ENCODE measurements at regions not wholly inside any gene's neighbourhood (a gene's known extent, or its start where the extent isn't known, plus 50 kb on each side); places are given as distances from the start of the nearest gene placed in this dataset.

- H3K4me1 ChIP-seq (ENCODE audit: control insufficient read depth, low read length) = no peaks in the 10 kb centered on the region
- no peaks in the 10 kb centered on the region for H3K27me3 ChIP-seq (ENCODE audit: control insufficient read depth, low read length)
- H3K36me3 ChIP-seq (ENCODE audit: control insufficient read depth, low read length) = no peaks in the 10 kb centered on the region
- H3F3A ChIP-seq (ENCODE audit: control insufficient read depth, insufficient read depth) = no peaks in the 10 kb centered on the region
- H3K9me2 ChIP-seq (replicated peaks; ENCODE audit: control insufficient read depth, low read length) = no peaks in the 10 kb centered on the region
- H3K27ac ChIP-seq (ENCODE audit: low read depth, low read length) = no peak overlapping the region
- H3K4me2 ChIP-seq (ENCODE audit: low read length) = no peak overlapping the region
- no peaks in the 10 kb centered on the region for H3K9me3 ChIP-seq (ENCODE audit: control insufficient read depth, insufficient read depth, low read length)
- TF ChIP-seq, protein P1, sequence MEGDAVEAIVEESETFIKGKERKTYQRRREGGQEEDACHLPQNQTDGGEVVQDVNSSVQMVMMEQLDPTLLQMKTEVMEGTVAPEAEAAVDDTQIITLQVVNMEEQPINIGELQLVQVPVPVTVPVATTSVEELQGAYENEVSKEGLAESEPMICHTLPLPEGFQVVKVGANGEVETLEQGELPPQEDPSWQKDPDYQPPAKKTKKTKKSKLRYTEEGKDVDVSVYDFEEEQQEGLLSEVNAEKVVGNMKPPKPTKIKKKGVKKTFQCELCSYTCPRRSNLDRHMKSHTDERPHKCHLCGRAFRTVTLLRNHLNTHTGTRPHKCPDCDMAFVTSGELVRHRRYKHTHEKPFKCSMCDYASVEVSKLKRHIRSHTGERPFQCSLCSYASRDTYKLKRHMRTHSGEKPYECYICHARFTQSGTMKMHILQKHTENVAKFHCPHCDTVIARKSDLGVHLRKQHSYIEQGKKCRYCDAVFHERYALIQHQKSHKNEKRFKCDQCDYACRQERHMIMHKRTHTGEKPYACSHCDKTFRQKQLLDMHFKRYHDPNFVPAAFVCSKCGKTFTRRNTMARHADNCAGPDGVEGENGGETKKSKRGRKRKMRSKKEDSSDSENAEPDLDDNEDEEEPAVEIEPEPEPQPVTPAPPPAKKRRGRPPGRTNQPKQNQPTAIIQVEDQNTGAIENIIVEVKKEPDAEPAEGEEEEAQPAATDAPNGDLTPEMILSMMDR (IDR thresholded peaks at IDR 0.05; ENCODE audit: low read depth, low read length, poor library complexity, severe bottlenecking) = no peak
- TF ChIP-seq EZH2phosphoT487 (IDR thresholded peaks at IDR 0.05; ENCODE audit: borderline replicate concordance, low read length) = no peak
- no peak overlapping the region for H3K4me3 ChIP-seq (ENCODE audit: low read length)
- no peaks in the 10 kb centered on the region for H3K79me2 ChIP-seq (ENCODE audit: control insufficient read depth, low read length)
- H4K20me1 ChIP-seq (ENCODE audit: control insufficient read depth, insufficient read depth, low read depth, low read length) = no peaks in the 10 kb centered on the region
Measured at GRCh38 chr18:78853341-78853740, 126.3 kb upstream of the SALL3 start.

DNA sequence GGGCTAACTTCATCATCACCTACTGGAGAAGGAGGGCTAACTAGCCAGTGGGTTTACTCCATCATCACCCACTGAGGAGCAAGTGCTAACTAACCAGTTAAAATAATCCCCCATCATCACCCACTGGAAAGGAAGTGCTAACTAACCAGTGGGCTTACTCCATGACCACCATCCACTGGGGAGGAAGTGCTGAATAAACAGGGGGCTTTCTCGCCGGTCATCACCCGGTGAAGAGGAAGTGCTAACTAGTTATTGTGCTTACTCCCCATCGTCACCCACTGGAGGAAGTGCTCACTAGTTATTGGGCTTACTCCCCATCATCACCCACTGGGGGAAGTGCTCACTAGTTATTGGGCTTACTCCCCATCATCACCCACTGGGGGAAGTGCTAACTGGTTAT lies 124.4 kb upstream of the SALL3 start:
- Histone ChIP-seq H3K4me1 (ENCODE audit: control insufficient read depth, low read length) (no peaks in the 10 kb centered on the region), H3K79me2 (ENCODE audit: control insufficient read depth, low read length) (no peaks in the 10 kb centered on the region), H3F3A (ENCODE audit: control insufficient read depth, insufficient read depth) (no peaks in the 10 kb centered on the region), H4K20me1 (ENCODE audit: control insufficient read depth, insufficient read depth, low read depth, low read length) (no peaks in the 10 kb centered on the region), H3K27me3 (ENCODE audit: control insufficient read depth, low read length) (no peaks in the 10 kb centered on the region), H3K27ac (ENCODE audit: low read depth, low read length) (no peak overlapping the region), H3K9me2 (replicated peaks; ENCODE audit: control insufficient read depth, low read length) (no peaks in the 10 kb centered on the region), H3K36me3 (ENCODE audit: control insufficient read depth, low read length) (no peaks in the 10 kb centered on the region), H3K4me3 (ENCODE audit: low read length) (no peak overlapping the region), H3K9me3 (ENCODE audit: control insufficient read depth, insufficient read depth, low read length) (no peaks in the 10 kb centered on the region), H3K4me2 (ENCODE audit: low read length) (no peak overlapping the region)
- no peak for TF ChIP-seq EZH2phosphoT487 (IDR thresholded peaks at IDR 0.05; ENCODE audit: borderline replicate concordance, low read length)
- TF ChIP-seq, protein P1 (IDR thresholded peaks at IDR 0.05; ENCODE audit: low read depth, low read length, poor library complexity, severe bottlenecking) = no peak

DNA sequence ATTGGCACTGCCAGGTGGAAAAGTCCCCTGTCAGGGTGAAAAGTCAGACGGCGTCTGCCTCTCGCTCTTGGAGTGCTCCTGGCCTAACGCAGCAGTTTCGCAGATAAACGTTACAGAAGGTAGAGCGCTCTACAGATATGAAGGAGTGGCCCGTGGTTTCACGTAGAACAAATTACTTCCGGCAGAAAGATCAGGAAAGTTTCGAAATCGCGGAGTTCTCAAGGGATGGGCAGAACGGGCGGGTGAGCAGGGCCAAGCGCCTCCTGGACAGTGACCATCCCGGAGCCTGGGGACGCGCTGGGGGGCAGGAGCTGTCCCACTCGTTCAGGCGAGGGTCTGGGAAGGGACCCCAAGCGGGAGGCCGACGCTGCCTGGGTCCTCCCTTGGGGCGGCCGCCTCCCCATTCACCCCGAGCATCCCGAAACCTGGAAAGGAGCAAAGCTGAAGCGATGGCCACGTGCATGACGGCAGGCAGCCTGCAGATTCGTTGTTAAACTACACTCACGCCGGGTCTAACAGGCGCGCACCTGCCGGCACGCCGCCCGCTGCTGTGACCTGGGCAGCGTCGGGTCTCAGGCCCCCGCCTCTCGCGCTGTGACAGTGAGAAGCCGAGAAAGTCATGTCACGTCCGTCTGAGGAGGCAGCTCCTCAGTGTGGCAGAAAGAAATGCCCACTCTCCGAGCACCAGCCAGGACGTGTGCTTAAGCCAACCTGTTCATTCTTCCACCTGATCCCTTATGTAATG lies 122.9 kb upstream of the SALL3 start:
- Histone ChIP-seq H3K27me3 (ENCODE audit: control insufficient read depth, low read length) (no peaks in the 10 kb centered on the region), H3K4me2 (ENCODE audit: low read length) (no peak overlapping the region), H3K4me1 (ENCODE audit: control insufficient read depth, low read length) (no peaks in the 10 kb centered on the region), H3K36me3 (ENCODE audit: control insufficient read depth, low read length) (no peaks in the 10 kb centered on the region), H3K79me2 (ENCODE audit: control insufficient read depth, low read length) (no peaks in the 10 kb centered on the region), H4K20me1 (ENCODE audit: control insufficient read depth, insufficient read depth, low read depth, low read length) (no peaks in the 10 kb centered on the region), H3K27ac (ENCODE audit: low read depth, low read length) (no peak overlapping the region), H3K4me3 (ENCODE audit: low read length) (no peak overlapping the region), H3K9me2 (replicated peaks; ENCODE audit: control insufficient read depth, low read length) (no peaks in the 10 kb centered on the region), H3F3A (ENCODE audit: control insufficient read depth, insufficient read depth) (no peaks in the 10 kb centered on the region), H3K9me3 (ENCODE audit: control insufficient read depth, insufficient read depth, low read length) (no peaks in the 10 kb centered on the region)
- no peak for TF ChIP-seq EZH2phosphoT487 (IDR thresholded peaks at IDR 0.05; ENCODE audit: borderline replicate concordance, low read length)
- TF ChIP-seq, protein P1 (IDR thresholded peaks at IDR 0.05; ENCODE audit: low read depth, low read length, poor library complexity, severe bottlenecking) = no peak
